ENCODE measurements at regions not wholly inside any gene's neighbourhood (a gene's known extent, or its start where the extent isn't known, plus 50 kb on each side); places are given as distances from the start of the nearest gene placed in this dataset.

- H3K4me3 ChIP-seq (ENCODE audit: low read depth, low read length) = no peak overlapping the region
- no peak for DNase-seq (ENCODE audit: low read depth)
- TF ChIP-seq, protein P1, sequence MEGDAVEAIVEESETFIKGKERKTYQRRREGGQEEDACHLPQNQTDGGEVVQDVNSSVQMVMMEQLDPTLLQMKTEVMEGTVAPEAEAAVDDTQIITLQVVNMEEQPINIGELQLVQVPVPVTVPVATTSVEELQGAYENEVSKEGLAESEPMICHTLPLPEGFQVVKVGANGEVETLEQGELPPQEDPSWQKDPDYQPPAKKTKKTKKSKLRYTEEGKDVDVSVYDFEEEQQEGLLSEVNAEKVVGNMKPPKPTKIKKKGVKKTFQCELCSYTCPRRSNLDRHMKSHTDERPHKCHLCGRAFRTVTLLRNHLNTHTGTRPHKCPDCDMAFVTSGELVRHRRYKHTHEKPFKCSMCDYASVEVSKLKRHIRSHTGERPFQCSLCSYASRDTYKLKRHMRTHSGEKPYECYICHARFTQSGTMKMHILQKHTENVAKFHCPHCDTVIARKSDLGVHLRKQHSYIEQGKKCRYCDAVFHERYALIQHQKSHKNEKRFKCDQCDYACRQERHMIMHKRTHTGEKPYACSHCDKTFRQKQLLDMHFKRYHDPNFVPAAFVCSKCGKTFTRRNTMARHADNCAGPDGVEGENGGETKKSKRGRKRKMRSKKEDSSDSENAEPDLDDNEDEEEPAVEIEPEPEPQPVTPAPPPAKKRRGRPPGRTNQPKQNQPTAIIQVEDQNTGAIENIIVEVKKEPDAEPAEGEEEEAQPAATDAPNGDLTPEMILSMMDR (IDR thresholded peaks at IDR 0.05; ENCODE audit: insufficient read depth, low read length) = no peak
These were observed 57.1 kb upstream of the STX18 start for GRCh38 chr4:4598851-4599411.

DNA sequence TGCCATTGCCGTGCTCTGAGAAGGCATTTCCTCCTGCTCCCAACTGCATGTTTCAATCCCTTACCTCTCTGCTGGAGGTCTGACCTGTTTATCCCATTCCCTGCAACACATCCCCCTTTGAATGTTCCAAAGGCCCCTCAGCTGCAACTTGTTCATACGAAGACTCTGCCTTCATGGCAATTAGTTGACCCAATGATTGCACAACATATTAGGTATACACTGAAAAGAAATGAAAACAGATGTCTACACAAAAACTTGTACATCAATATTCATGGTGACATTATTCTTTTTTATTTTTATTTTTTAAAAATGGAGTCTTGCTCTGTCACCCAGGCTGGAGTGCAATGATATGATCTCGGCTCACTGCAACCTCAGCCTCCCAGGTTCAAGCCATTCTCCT lies 54.9 kb upstream of the STX18 start:
- H3K4me3 ChIP-seq (ENCODE audit: low read depth, low read length) = no peak overlapping the region
- no peak for DNase-seq (ENCODE audit: low read depth)
- TF ChIP-seq, protein P1 (IDR thresholded peaks at IDR 0.05; ENCODE audit: insufficient read depth, low read length) = no peak

DNA sequence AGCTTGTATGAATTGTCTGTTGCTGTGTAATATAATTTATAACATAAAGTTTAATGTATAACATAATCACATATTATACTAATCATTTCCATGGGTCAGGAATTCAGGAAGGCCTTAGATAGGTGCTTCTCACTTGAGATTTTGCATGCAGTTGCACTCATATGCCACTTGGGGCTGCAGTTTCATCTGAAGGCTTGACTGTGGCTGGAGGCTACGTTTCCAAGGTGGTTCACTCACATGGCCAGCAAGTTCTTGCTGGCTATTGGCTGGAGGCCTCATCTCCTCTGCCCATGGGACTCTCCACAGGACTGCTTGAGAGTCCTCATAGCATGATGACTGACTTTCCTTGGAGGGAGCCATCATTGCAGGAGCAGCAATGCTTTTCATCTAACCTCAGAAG lies 53.4 kb upstream of the STX18 start:
- no peak for DNase-seq (ENCODE audit: low read depth)
- no peak overlapping the region for H3K4me3 ChIP-seq (ENCODE audit: low read depth, low read length)
- TF ChIP-seq, protein P1 (IDR thresholded peaks at IDR 0.05; ENCODE audit: insufficient read depth, low read length) = peak; percentile 32

DNA sequence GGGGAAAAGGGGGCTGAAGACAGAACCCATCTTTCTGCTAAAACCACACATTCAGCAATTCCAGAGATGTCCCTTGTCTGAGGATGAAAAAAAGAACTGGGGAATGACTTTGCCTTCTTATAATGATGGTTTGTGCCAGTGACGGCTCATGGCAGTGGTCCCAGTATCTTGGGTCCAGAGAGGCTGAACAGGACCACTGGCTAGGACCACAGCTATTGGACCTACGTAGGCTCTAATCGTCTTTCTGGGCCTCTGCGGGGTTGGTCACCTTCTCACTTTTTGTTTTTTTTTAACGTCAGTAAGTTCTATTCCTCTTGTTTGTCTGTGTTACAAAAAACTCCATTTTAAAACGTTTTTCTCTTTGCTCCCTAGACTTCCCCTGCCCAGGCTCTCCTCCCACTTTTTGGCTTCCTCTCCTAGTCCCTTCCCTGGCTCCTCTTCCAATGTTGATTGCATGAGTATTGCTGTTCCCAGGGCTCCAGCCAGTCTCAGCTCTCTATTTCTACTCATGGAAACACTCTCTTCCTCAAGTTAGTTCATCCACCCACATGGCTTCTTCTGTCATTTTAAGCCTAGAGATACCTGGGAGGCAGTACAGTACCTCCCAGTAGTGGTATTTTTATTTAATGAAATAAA lies 52.6 kb upstream of the STX18 start:
- DNase-seq (ENCODE audit: low read depth) = peak; percentile 63
- TF ChIP-seq, protein P1 (IDR thresholded peaks at IDR 0.05; ENCODE audit: insufficient read depth, low read length) = no peak
- H3K4me3 ChIP-seq (ENCODE audit: low read depth, low read length) = no peak overlapping the region

DNA sequence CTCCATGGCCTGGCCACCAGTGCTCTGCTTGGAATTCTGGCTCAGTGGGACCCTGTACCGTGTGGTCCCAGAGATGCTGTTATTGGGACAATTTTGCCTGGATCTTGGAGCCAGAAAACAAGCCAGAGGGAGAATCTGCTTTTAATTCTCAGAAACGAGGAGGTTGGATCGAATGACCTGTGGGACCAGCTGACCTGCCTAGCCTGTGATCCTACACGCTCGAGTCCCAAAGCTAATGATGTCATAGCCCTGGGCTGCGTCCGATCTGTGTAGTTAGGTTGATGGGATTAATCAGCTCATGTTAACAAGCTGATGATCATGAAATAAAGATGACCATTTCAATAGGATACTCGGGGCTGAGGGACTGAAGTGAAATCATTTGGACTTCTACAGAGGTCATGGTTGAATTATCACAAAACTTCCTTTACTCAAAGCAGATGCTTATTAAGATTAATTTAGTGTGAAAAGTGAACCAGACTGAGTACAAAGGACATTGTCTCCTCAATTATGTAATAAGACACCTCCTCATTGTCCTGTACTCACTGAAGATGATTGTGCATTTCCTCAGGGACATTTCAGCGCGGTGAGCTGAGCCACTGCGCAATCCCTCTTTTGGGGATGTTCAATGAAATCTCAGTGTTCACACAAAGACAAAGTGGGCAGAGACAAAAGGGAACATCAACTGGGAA lies 51.9 kb upstream of the STX18 start:
- DNase-seq (ENCODE audit: low read depth) = no peak
- TF ChIP-seq, protein P1 (IDR thresholded peaks at IDR 0.05; ENCODE audit: insufficient read depth, low read length) = no peak
- H3K4me3 ChIP-seq (ENCODE audit: low read depth, low read length) = no peak overlapping the region

DNA sequence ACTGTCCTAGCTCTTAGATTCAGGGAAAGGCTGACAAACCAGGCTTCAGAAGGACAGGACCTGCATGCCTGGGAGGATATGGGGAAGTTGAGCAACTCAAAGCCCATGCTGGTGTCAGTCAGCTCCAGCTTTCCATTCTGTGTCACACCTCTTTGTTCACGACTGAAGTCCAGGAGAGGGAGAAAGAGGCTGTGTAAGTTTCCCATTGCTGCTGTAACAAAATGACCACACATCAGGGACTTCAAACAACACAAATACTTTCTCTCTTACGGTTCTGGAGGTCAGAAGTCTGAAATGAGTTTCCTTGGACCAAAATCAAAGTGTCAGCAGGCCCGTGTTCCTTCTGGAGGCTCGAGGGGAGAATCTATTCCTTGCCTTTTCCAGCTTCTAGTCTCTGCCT lies 50.6 kb upstream of the STX18 start:
- TF ChIP-seq, protein P1 (IDR thresholded peaks at IDR 0.05; ENCODE audit: insufficient read depth, low read length) = no peak
- H3K4me3 ChIP-seq (ENCODE audit: low read depth, low read length) = no peak overlapping the region
- no peak for DNase-seq (ENCODE audit: low read depth)
